ENCODE measurements at regions not wholly inside any gene's neighbourhood (a gene's known extent, or its start where the extent isn't known, plus 50 kb on each side); places are given as distances from the start of the nearest gene placed in this dataset.

DNA sequence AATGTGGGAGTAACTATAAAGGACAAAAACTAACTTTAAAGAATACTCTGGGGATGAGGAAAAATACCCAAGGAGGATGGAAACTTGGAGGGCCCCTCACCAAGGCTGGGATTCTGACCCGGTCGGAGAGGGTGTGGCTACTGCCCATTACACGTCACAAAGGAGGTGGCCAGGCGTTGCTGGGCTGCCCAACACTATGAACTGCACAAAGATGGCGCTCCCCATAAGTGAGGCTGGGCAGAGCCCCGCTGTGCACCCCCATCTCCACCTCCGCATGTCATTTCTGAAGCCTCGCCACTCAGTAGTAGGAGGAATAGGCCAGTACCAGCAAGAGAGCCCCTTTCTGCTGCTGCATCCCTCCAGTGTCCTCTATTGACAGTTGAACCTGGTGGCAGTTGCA is 290.1 kb upstream of the ZNF32 start:
- no peak for DNase-seq
- TF ChIP-seq, protein P1, sequence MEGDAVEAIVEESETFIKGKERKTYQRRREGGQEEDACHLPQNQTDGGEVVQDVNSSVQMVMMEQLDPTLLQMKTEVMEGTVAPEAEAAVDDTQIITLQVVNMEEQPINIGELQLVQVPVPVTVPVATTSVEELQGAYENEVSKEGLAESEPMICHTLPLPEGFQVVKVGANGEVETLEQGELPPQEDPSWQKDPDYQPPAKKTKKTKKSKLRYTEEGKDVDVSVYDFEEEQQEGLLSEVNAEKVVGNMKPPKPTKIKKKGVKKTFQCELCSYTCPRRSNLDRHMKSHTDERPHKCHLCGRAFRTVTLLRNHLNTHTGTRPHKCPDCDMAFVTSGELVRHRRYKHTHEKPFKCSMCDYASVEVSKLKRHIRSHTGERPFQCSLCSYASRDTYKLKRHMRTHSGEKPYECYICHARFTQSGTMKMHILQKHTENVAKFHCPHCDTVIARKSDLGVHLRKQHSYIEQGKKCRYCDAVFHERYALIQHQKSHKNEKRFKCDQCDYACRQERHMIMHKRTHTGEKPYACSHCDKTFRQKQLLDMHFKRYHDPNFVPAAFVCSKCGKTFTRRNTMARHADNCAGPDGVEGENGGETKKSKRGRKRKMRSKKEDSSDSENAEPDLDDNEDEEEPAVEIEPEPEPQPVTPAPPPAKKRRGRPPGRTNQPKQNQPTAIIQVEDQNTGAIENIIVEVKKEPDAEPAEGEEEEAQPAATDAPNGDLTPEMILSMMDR (IDR thresholded peaks at IDR 0.05): no peak

DNA sequence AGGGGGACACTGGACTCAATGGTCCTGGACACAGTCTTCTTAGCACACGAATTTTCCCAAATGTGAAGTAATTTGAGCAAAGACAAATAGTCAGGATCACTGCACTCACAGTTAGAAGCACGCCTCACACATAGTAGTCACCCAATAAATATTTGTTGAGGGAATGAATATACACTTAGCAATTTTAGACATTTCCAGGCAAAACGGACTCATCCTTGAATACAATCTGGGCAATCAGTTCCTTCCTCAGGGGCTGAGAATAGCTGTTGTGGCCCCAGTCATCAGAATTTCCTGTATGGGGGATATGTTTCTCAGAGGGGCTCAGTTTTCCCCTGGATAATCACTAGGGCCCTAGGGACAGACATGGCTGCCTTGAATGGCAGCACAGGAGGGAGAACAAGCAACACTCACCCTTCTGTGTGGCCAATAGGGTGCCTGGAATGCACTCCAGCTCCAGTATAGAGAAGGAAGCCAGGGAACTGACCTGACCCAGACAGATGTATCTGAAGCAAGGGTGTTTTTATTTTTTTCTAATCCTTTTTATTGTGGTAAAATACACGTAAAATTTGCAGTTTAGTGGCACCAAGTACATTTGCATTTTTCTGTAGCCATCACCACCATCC is 282.7 kb upstream of the ZNF32 start:
- TF ChIP-seq, protein P1 (IDR thresholded peaks at IDR 0.05): no peak
- H3K27ac ChIP-seq: no peak overlapping the region
- H3K9me3 ChIP-seq: no peaks in the 10 kb centered on the region
- H3K4me3 ChIP-seq: no peak overlapping the region
- intact Hi-C loops (cut with DNase I): no loop called here
- DNase-seq (no peak), ATAC-seq (no peak)
- H3K4me1 ChIP-seq: no peaks in the 10 kb centered on the region
- no peaks in the 10 kb centered on the region for H3K27me3 ChIP-seq
- no peaks in the 10 kb centered on the region for H3K36me3 ChIP-seq

More for the DNA sequence above, 290.1 kb upstream of the ZNF32 start:
- H3K4me3 ChIP-seq: no peak overlapping the region
- H3K36me3 ChIP-seq: no peaks in the 10 kb centered on the region
- intact Hi-C loops (cut with DNase I): no loop called here
- no peak overlapping the region for H3K27ac ChIP-seq
- ATAC-seq: no peak
- no peaks in the 10 kb centered on the region for H3K4me1 ChIP-seq
- no peaks in the 10 kb centered on the region for H3K27me3 ChIP-seq
- H3K9me3 ChIP-seq: no peaks in the 10 kb centered on the region

DNA sequence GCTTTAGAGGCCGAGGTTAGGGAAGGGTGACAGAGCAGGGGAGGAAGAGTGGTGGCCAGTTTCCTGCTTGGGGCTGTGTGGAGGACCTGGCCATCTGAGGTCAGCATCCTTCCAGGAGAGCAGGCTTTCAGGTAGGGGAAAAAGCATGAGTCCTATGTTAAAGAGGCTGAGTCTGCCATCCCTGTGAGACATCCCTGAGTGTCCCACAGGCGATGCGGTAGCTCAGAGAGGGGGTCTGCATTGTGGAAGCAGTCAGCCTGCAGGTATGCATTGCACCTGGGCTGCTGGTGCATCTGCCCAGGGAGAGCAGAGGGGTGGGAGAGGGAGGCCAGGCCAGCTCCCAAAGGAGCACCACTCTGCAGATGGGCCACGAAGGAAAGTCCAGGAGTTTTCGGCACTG is 282.1 kb upstream of the ZNF32 start:
- H3K4me1 ChIP-seq: no peaks in the 10 kb centered on the region
- DNase-seq (no peak), ATAC-seq (no peak)
- no peak overlapping the region for H3K4me3 ChIP-seq
- H3K9me3 ChIP-seq: no peaks in the 10 kb centered on the region
- H3K27me3 ChIP-seq: no peaks in the 10 kb centered on the region
- no peak overlapping the region for H3K27ac ChIP-seq
- no peaks in the 10 kb centered on the region for H3K36me3 ChIP-seq
- intact Hi-C loops (cut with DNase I): no loop called here
- TF ChIP-seq, protein P1 (IDR thresholded peaks at IDR 0.05): no peak

DNA sequence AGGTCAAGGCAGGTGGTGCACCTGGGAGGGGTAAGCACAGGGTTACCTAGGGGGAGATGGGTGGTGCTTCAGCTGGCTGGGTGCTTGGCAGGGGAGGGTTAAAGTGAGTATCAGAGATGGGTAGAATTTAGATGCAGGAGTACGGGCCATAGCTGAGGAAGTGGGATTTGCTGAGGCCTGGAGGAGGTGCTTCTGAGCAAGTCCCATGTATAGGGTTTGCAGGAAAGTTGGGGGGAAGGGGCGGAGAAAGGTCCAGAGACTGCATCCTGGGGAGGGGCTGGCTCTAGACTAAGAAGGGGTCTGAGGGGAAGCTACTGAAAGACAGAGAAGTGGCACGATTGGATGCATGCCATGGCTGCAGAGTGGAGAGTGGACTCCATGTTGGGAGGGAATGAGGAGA is 281.6 kb upstream of the ZNF32 start:
- Histone ChIP-seq H3K4me1 (no peaks in the 10 kb centered on the region), H3K27ac (no peak overlapping the region), H3K4me3 (no peak overlapping the region), H3K9me3 (no peaks in the 10 kb centered on the region), H3K36me3 (no peaks in the 10 kb centered on the region), H3K27me3 (no peaks in the 10 kb centered on the region)
- intact Hi-C loops (cut with DNase I): no loop called here
- ATAC-seq (no peak), DNase-seq (no peak)
- TF ChIP-seq, protein P1 (IDR thresholded peaks at IDR 0.05): no peak

DNA sequence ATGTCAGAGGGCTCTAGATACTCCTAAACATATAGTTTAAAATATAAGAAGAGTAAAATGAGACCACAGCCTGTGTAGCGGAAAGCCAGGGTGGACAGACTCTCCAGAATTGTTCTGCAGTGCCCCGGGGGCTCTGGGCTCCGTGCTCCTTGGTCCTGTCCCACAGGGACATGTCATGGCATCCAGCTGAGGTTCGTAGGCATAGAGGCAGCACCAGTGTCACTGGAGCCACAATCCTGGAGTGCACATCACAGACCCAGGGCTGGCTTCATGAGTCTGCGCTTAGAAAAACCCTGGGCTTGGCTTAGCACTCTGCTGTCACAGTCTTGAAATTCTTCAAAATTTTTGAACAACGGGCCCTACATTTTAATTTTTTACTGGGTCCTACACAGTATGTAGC is 280.4 kb upstream of the ZNF32 start:
- no peaks in the 10 kb centered on the region for H3K36me3 ChIP-seq
- intact Hi-C loops (cut with DNase I): no loop called here
- H3K4me3 ChIP-seq: no peak overlapping the region
- TF ChIP-seq, protein P1 (IDR thresholded peaks at IDR 0.05): no peak
- DNase-seq (no peak), ATAC-seq (no peak)
- no peaks in the 10 kb centered on the region for H3K27me3 ChIP-seq
- no peak overlapping the region for H3K27ac ChIP-seq
- H3K9me3 ChIP-seq: no peaks in the 10 kb centered on the region
- no peaks in the 10 kb centered on the region for H3K4me1 ChIP-seq
